NCI-H1417 (cell line): ENCODE measurements at regions not wholly inside any gene's neighbourhood (a gene's known extent, or its start where the extent isn't known, plus 50 kb on each side); places are given as distances from the start of the nearest gene placed in this dataset.

Source experiments
- DNase-seq, 3 experiments: peaks; one replicate each; lab custom pipeline; 2025; lab: John Stamatoyannopoulos, UW

GRCh38 chr22:45096256-45096907 lies 67.3 kb upstream of the NUP50 start:
- DNase-seq: peak; percentile 44 to 77 (median 55)

DNA sequence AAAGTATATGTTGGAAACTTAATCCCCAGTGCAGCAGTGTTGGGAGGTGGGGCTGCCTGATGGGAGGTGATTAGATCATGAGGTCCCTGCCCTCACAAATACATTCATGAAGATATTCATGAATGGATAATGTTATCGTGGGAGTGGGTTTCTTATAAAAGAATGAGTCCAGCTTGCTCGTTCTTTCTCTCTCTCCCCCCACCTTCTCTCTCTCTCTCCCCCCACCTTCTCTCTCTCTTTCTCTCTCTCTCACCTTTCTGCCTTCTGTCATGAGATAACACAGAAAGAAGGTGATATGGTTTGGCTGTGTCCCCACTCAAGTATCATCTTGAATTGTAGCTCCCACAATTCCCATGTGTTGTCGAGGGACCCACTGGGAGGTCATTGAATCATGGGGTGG lies 66.7 kb upstream of the NUP50 start:
- no peak for DNase-seq

DNA sequence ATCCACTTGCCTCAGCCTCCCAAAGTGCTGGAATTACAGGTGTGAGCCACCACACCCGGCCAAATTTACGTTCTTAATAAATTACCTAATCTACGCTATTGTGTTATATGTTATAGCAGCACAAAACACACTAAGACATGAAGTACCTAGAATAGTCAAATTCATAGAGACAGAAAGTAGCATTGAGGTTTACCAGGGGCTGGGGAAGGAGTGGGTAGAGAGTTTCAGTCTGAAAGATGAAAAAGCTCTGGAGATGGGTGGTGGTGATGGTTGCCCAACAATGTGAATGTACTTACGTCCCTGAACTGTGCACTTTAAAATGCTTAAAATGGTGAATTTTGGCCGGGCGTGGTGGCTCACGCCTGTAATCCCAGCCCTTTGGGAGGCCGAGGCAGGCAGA lies 65.7 kb upstream of the NUP50 start:
- DNase-seq: no peak

DNA sequence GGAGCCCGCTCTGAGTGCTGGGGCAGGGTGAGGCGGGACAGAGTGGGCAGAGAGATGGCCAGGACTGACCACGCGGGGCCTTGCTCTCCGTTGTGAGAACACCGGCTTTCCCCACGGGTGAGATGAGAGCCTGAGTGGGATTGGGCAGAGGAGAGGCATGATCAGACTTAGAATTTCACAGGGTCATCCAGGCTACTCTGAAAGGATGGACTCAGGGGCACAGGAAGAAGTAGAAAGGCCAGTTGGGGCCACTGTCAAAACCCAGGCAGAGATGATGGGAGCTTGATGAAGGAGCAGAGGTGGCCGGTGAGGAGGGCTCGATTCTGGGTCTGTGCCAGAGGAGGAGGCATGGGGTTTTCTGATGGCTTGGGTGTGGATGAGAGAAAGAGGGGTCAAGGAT lies 63.8 kb upstream of the NUP50 start:
- DNase-seq: no peak

DNA sequence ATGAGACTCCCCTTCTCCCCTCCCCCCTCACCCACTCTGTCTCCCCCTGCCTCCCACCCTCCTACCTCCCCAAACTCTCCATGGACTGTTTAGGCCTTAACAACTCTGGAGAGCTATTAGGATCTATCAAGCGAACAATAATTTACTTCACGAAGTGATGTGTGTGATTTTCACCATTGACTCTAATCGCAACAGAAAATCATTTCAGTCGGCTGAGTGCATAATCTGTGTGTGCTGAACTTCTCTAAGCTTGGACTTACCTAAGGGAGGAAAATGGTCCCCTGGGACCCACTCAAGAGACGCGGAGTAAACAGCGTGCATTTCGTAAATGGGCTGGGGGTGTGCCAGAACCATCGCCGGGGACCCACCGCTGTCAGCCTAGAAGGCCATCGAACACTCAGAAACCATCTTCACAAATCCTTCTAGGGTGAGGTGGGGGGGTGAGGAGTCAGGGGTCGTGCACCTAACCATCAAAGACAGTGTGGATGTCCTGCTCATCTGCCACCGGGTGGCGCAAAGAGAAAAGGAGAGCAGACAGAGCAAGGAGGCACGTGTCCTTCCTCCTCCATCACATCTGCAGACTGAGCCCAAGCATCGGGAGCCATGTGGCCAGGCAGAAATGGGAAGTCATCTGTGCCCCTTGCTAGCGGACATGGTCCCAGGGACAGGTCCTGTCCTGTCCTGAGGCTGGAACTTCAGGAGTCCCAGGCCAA lies 62.1 kb upstream of the NUP50 start:
- DNase-seq: peak; percentile 39 to 72 (median 57)

DNA sequence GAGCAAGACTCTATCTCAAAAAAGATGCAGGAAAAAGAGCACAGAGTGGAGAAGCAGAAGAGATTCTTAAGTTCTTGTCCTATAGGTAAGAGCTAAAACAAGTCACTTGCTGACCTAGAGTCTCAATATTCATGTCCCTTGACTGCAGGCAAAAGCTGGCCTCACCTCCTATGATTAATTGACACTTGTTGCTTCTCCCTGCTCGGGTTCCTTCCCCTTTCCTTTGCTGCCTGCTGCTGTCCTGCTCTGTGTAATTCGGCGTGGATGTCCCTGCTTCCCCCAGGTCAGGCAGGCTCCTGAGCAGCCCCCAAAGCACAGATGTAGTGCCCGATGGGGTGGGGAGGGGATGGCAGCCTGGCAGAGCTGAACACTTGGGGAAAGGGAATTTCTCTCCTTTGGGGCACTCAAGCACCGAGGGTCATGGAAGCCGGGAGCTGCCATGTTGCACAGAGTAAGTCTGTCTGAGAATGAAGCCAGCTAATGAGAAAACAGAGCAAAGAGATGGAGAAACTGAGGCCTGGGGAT lies 60.8 kb upstream of the NUP50 start:
- DNase-seq: no peak

- no peak for DNase-seq
These were observed 60.0 kb upstream of the NUP50 start for GRCh38 chr22:45103756-45104155.

GRCh38 chr22:45104313-45104712 lies 59.4 kb upstream of the NUP50 start:
- DNase-seq: no peak

DNA sequence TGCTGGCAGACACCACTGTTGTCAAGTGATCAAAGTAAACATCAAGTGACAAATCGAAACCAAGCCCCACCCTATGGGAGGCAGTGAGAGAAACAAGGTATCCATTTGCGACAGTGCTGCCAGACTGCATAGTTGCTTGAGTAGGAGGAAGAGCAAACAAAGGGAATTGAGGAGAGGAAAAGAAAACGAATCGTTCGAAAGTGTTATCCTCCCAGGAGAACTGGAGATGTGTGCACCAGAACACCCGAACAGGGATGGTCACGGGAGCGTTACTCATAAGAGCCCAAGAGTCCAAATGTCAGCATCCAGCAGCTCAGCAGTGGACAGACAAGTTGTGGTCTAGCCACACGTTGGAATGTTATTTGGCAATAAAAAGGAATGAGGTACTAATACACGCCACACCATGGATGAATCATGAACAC lies 58.4 kb upstream of the NUP50 start:
- DNase-seq: peak in 2 of 3 experiments; percentile 17 to 41

DNA sequence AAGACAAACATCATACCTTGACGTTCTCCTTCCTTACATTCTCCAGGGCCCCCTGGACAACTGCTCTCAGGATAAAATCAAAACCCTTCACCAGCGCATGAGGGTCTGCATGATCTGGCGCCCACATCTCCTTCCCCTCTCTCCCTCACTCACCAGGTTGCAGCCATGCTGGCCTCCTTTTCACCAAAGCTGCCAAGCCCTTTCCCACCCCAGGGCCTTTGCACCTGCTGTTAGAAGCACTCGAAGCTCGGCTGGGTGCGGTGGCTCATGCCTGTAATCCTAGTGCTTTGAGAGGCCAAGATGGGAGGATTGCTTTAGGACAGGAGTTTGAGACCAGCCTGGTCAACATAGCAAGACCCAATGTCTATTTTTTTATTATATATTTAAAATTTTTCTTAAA lies 56.1 kb upstream of the NUP50 start:
- no peak for DNase-seq

DNA sequence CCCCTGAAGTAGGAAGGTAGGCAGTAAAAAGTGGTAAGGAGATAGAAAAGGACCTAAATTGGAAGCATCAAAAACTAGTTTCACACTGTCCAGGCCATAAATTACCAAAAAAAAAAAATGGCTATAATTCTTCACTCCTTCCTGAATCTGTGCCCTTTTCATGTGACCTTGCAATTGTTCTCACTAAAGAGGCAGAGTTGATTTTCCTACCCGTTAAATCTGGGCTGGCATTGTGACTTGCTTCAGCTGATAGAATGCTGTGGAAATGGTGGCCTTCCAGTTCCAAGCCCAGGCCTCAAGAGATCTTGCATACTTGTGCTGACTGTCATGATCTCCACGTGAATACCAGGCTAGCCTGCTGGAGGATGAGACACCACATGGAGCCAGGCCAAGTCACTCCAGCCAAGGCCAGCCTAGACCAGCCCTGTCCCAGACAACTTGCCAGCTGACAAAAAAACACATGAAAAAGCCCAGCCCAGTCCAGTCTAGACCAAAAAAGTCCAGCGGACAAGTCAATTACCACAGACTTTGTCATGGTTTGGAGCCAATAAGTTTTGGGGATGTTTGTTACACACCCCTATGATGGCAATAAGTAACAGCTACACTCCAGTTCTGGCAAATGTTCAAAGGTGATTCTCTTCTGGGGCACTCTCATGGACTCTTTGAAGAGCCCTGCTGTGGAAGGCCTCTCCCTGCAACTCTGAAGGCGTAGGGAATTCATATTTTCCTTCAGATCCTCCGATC lies 51.4 kb upstream of the NUP50 start:
- no peak for DNase-seq
